ENCODE measurements at regions not wholly inside any gene's neighbourhood (a gene's known extent, or its start where the extent isn't known, plus 50 kb on each side); places are given as distances from the start of the nearest gene placed in this dataset.

- TF ChIP-seq, protein P1, sequence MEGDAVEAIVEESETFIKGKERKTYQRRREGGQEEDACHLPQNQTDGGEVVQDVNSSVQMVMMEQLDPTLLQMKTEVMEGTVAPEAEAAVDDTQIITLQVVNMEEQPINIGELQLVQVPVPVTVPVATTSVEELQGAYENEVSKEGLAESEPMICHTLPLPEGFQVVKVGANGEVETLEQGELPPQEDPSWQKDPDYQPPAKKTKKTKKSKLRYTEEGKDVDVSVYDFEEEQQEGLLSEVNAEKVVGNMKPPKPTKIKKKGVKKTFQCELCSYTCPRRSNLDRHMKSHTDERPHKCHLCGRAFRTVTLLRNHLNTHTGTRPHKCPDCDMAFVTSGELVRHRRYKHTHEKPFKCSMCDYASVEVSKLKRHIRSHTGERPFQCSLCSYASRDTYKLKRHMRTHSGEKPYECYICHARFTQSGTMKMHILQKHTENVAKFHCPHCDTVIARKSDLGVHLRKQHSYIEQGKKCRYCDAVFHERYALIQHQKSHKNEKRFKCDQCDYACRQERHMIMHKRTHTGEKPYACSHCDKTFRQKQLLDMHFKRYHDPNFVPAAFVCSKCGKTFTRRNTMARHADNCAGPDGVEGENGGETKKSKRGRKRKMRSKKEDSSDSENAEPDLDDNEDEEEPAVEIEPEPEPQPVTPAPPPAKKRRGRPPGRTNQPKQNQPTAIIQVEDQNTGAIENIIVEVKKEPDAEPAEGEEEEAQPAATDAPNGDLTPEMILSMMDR (conservative IDR thresholded peaks at IDR 0.05): no peak
- no peak for TF ChIP-seq EZH2 (IDR thresholded peaks at IDR 0.05; ENCODE audit: low read depth)
Observed at GRCh38 chr13:76722782-76723181, 163.4 kb downstream of the KCTD12 start.
